ENCODE measurements at regions not wholly inside any gene's neighbourhood (a gene's known extent, or its start where the extent isn't known, plus 50 kb on each side); places are given as distances from the start of the nearest gene placed in this dataset.

- DNase-seq = no peak
Observed at GRCh38 chr9:107881626-107882300, 392.2 kb upstream of the KLF4 start.

GRCh38 chr9:107878462-107878861, 388.9 kb upstream of the KLF4 start:
- DNase-seq = no peak

- DNase-seq = no peak
Observed at GRCh38 chr9:107875571-107875980, 386.0 kb upstream of the KLF4 start.

GRCh38 chr9:107874591-107875369, 385.2 kb upstream of the KLF4 start:
- no peak for DNase-seq

- DNase-seq = no peak
Observed at GRCh38 chr9:107874137-107874536, 384.6 kb upstream of the KLF4 start.

- DNase-seq = no peak
Observed at GRCh38 chr9:107872457-107873192, 383.1 kb upstream of the KLF4 start.

GRCh38 chr9:107870927-107871680, 381.5 kb upstream of the KLF4 start:
- DNase-seq = no peak

- DNase-seq = no peak
Observed at GRCh38 chr9:107870221-107870620, 380.7 kb upstream of the KLF4 start.

GRCh38 chr9:107869111-107869510, 379.5 kb upstream of the KLF4 start:
- no peak for DNase-seq

GRCh38 chr9:107868186-107868585, 378.6 kb upstream of the KLF4 start:
- no peak for DNase-seq

- no peak for DNase-seq
Observed at GRCh38 chr9:107867738-107868137, 378.2 kb upstream of the KLF4 start.

- no peak for DNase-seq
Observed at GRCh38 chr9:107866711-107867311, 377.2 kb upstream of the KLF4 start.

GRCh38 chr9:107863396-107863795, 373.8 kb upstream of the KLF4 start:
- no peak for DNase-seq

- DNase-seq = no peak
Observed at GRCh38 chr9:107862881-107863280, 373.3 kb upstream of the KLF4 start.

- DNase-seq = no peak
Observed at GRCh38 chr9:107862323-107862722, 372.8 kb upstream of the KLF4 start.

- DNase-seq = no peak
Observed at GRCh38 chr9:107861075-107861474, 371.5 kb upstream of the KLF4 start.

- no peak for DNase-seq
Observed at GRCh38 chr9:107858260-107858659, 368.7 kb upstream of the KLF4 start.

GRCh38 chr9:107856633-107857032, 367.1 kb upstream of the KLF4 start:
- no peak for DNase-seq

- no peak for DNase-seq
Observed at GRCh38 chr9:107855164-107855563, 365.6 kb upstream of the KLF4 start.

- DNase-seq = no peak
Observed at GRCh38 chr9:107853461-107853860, 363.9 kb upstream of the KLF4 start.

GRCh38 chr9:107852891-107853290, 363.3 kb upstream of the KLF4 start:
- no peak for DNase-seq

- DNase-seq = no peak
Observed at GRCh38 chr9:107850653-107851052, 361.1 kb upstream of the KLF4 start.

Data from activated CD4-positive, alpha-beta T cell treated with anti-CD3 and anti-CD28 coated beads, Interleukin-2, amount 50 U/mL, for 16 hours (primary cell).